ENCODE measurements at regions not wholly inside any gene's neighbourhood (a gene's known extent, or its start where the extent isn't known, plus 50 kb on each side); places are given as distances from the start of the nearest gene placed in this dataset.

GRCh38 chr3:84082726-84083125, 876.1 kb upstream of the CADM2 start:
- DNase-seq (ENCODE audit: extremely low read depth in 1 of 4, low spot score in 3 of 4) (no peak), FAIRE-seq (no peak), ATAC-seq (no peak)
- H4K20me1 ChIP-seq (replicated peaks; ENCODE audit: control insufficient read depth, insufficient read depth, low read length): no peaks in the 10 kb centered on the region
- no peak overlapping the region for H3K9ac ChIP-seq (ENCODE audit: insufficient read depth in 1 of 2, low read depth in 2 of 2, low read length in 2 of 2)
- H3K36me3 ChIP-seq (ENCODE audit: control insufficient read depth, insufficient read depth, low read length): no peaks in the 10 kb centered on the region
- no peak overlapping the region for H3K4me2 ChIP-seq (ENCODE audit: insufficient read depth, low read length)
- H3K79me2 ChIP-seq (ENCODE audit: control insufficient read depth, insufficient read depth, low read length): no peaks in the 10 kb centered on the region
- no peaks in the 10 kb centered on the region for H3K9me3 ChIP-seq (replicated peaks; ENCODE audit: control insufficient read depth, insufficient read depth, low read depth, low read length)
- intact Hi-C loops (cut with micrococcal nuclease) (no loop called here), in situ Hi-C loops (cut with MboI) (no loop called here)
- no peak overlapping the region for H2AFZ ChIP-seq (ENCODE audit: low read depth, low read length)
- no peaks in the 10 kb centered on the region for H3K9me1 ChIP-seq (ENCODE audit: control insufficient read depth, insufficient read depth, low read length)
- TF ChIP-seq ZBED1 (IDR thresholded peaks at IDR 0.05) (no peak), ZFX (CRISPR knock-in tag; IDR thresholded peaks at IDR 0.05) (no peak), ZNF551 (CRISPR knock-in tag; IDR thresholded peaks at IDR 0.05) (no peak), ZNF3 (CRISPR knock-in tag; IDR thresholded peaks at IDR 0.05) (no peak), CBX1 (IDR thresholded peaks at IDR 0.05; ENCODE audit: low read depth) (no peak), ZFP30 (CRISPR knock-in tag; IDR thresholded peaks at IDR 0.05; ENCODE audit: borderline replicate concordance) (no peak)
- 6% methylated on average over 1 of the region's 1 CpG for WGBS (ENCODE audit: insufficient coverage, low coverage, missing lambda C conversion rate)
- H3K4me3 ChIP-seq: no peak overlapping the region
- CTCF ChIA-PET (ENCODE audit: low intra/inter-chr PET ratio): no interaction called here
- BruUV-seq (replicated peaks): no TSS peak
- POLR2A ChIA-PET: no interaction called here
- H3K27ac ChIP-seq (ENCODE audit: extremely low read depth, low read depth, low read length): no peak overlapping the region
- H3K4me1 ChIP-seq (replicated peaks in 1 of 2; ENCODE audit: control insufficient read depth in 2 of 2, insufficient read depth in 2 of 2, low read length in 2 of 2): no peaks in the 10 kb centered on the region
- H3K27me3 ChIP-seq (ENCODE audit: control insufficient read depth in 2 of 2, insufficient read depth in 2 of 2, low read length in 2 of 2): no peaks in the 10 kb centered on the region

- Histone ChIP-seq H3K4me3 (no peak overlapping the region), H3K27ac (ENCODE audit: extremely low read depth, low read depth, low read length) (no peak overlapping the region)
- WGBS (ENCODE audit: insufficient coverage, low coverage, missing lambda C conversion rate): 0% methylated on average over 2 of the region's 2 CpGs
- TF ChIP-seq RB1 (IDR thresholded peaks at IDR 0.05; ENCODE audit: low read depth) (no peak), THRB (CRISPR knock-in tag; conservative IDR thresholded peaks at IDR 0.05) (no peak), ZNF239 (CRISPR knock-in tag; IDR thresholded peaks at IDR 0.05) (no peak), CREBBP (IDR thresholded peaks at IDR 0.05; ENCODE audit: low read depth, low read length) (no peak), E2F6 (IDR thresholded peaks at IDR 0.05; ENCODE audit: borderline replicate concordance in 1 of 2, extremely low read depth in 1 of 2, insufficient read depth in 1 of 2, insufficient read length in 1 of 2, low read depth in 1 of 2, low read length in 1 of 2, poor library complexity in 1 of 2, severe bottlenecking in 1 of 2) (no peak), HDGF (IDR thresholded peaks at IDR 0.05) (no peak), MLLT1 (IDR thresholded peaks at IDR 0.05) (no peak)
Observed at GRCh38 chr3:84092907-84093306, 865.9 kb upstream of the CADM2 start.

More at GRCh38 chr3:84092907-84093306, 865.9 kb upstream of the CADM2 start:
- Histone ChIP-seq H4K20me1 (replicated peaks; ENCODE audit: control insufficient read depth, insufficient read depth, low read length) (no peaks in the 10 kb centered on the region), H3K9me1 (ENCODE audit: control insufficient read depth, insufficient read depth, low read length) (no peaks in the 10 kb centered on the region), H2AFZ (ENCODE audit: low read depth, low read length) (no peak overlapping the region), H3K4me1 (replicated peaks in 1 of 2; ENCODE audit: control insufficient read depth in 2 of 2, insufficient read depth in 2 of 2, low read length in 2 of 2) (no peaks in the 10 kb centered on the region), H3K79me2 (ENCODE audit: control insufficient read depth, insufficient read depth, low read length) (no peaks in the 10 kb centered on the region), H3K27me3 (ENCODE audit: control insufficient read depth in 2 of 2, insufficient read depth in 2 of 2, low read length in 2 of 2) (no peaks in the 10 kb centered on the region), H3K9ac (ENCODE audit: insufficient read depth in 1 of 2, low read depth in 2 of 2, low read length in 2 of 2) (no peak overlapping the region), H3K4me2 (ENCODE audit: insufficient read depth, low read length) (no peak overlapping the region), H3K36me3 (ENCODE audit: control insufficient read depth, insufficient read depth, low read length) (no peaks in the 10 kb centered on the region), H3K9me3 (replicated peaks; ENCODE audit: control insufficient read depth, insufficient read depth, low read depth, low read length) (no peaks in the 10 kb centered on the region)
- ChIA-PET POLR2A (no interaction called here), CTCF (ENCODE audit: low intra/inter-chr PET ratio) (no interaction called here)
- no TSS peak for BruUV-seq (replicated peaks)
- intact Hi-C loops (cut with micrococcal nuclease): no loop called here
- in situ Hi-C loops (cut with MboI): no loop called here
- ATAC-seq (no peak), FAIRE-seq (no peak), DNase-seq (ENCODE audit: extremely low read depth in 1 of 4, low spot score in 3 of 4) (no peak)

Measured in K562 (cell line).